HEK293T (cell line): ENCODE measurements at regions not wholly inside any gene's neighbourhood (a gene's known extent, or its start where the extent isn't known, plus 50 kb on each side); places are given as distances from the start of the nearest gene placed in this dataset.

Source experiments
- ARNT ChIP-seq: fragments of 450-650 bp; IDR thresholded peaks from 2 replicates; pipeline ENCODE4 v1.6.1; 2017; ENCODE audit warnings: mild to moderate bottlenecking
- BHLHE40 ChIP-seq: fragments of 450-650 bp; IDR thresholded peaks from 2 replicates; pipeline ENCODE4 v1.6.1; 2016; ENCODE audit warnings: mild to moderate bottlenecking, moderate library complexity, borderline replicate concordance
- CTBP1 ChIP-seq: fragments of 450-650 bp; IDR thresholded peaks from 2 replicates; pipeline ENCODE4 v1.6.1; 2016; ENCODE audit warnings: borderline replicate concordance
- ELF4 ChIP-seq: fragments of 450-650 bp; IDR thresholded peaks from 2 replicates; pipeline ENCODE4 v1.6.1; 2017; ENCODE audit warnings: antibody characterized with exemption
- FOXA1 ChIP-seq: fragments of 450-650 bp; IDR thresholded peaks from 2 replicates; pipeline ENCODE4 v1.6.1; 2016; ENCODE audit warnings: mild to moderate bottlenecking
- FOXK2 ChIP-seq: fragments of 450-650 bp; IDR thresholded peaks from 2 replicates; pipeline ENCODE4 v1.6.1; 2016; ENCODE audit warnings: mild to moderate bottlenecking
- FOXM1 ChIP-seq: fragments of 450-650 bp; IDR thresholded peaks from 2 replicates; pipeline ENCODE4 v1.6.1; 2017; ENCODE audit warnings: mild to moderate bottlenecking, borderline replicate concordance
- LEF1 ChIP-seq: fragments of 450-650 bp; IDR thresholded peaks from 2 replicates; pipeline ENCODE4 v1.6.1; 2017; ENCODE audit warnings: mild to moderate bottlenecking, borderline replicate concordance
- NFRKB ChIP-seq: fragments of 450-650 bp; IDR thresholded peaks from 2 replicates; pipeline ENCODE4 v1.6.1; 2016; ENCODE audit warnings: mild to moderate bottlenecking, moderate library complexity
- PKNOX1 ChIP-seq: fragments of 450-650 bp; IDR thresholded peaks from 2 replicates; pipeline ENCODE4 v1.6.1; 2016
- SP1 ChIP-seq: fragments of 450-650 bp; IDR thresholded peaks from 2 replicates; pipeline ENCODE4 v1.6.1; 2017
- SUZ12 ChIP-seq: fragments of 450-650 bp; IDR thresholded peaks from 2 replicates; pipeline ENCODE4 v1.6.1; 2016; ENCODE audit warnings: mild to moderate bottlenecking
- TARDBP ChIP-seq: fragments of 450-650 bp; IDR thresholded peaks from 2 replicates; pipeline ENCODE4 v1.6.1; 2016

- TF ChIP-seq ARNT (peak; percentile 100), FOXM1 (no peak), FOXA1 (peak; percentile 71), PKNOX1 (peak; percentile 57; the same call in 1 of the 2 replicates), NFRKB (no peak), CTBP1 (peak; percentile 97), FOXK2 (no peak), SUZ12 (no peak), ELF4 (no peak), TARDBP (0 out of 2 replicates have a peak, but pooled peaks have one; percentile 30), LEF1 (peak; percentile 56; the same call in 1 of the 2 replicates), BHLHE40 (no peak), SP1 (no peak)
Observed at GRCh38 chr5:93677359-93677891, 64.0 kb downstream of the POU5F2 start.
